Thyroid gland (tissue), 4 donors: ENCODE measurements at regions not wholly inside any gene's neighbourhood (a gene's known extent, or its start where the extent isn't known, plus 50 kb on each side); places are given as distances from the start of the nearest gene placed in this dataset.

Source experiments
- DNase-seq, 2 donors: peaks; one replicate each; pipeline ENCODE4 v3.0.0-alpha.2; 2019
- H3K27ac ChIP-seq, 3 donors: fragments of 200-600 bp; sonication (generic); 1 replicate in 2 of 3; 2 replicates in 1 of 3; pipeline ENCODE4 v1.5.1; 2016 to 2019; ENCODE audit warnings: mild to moderate bottlenecking in 1 of 3, moderate library complexity in 1 of 3
- H3K27me3 ChIP-seq: fragments of 200-600 bp; sonication (generic); one replicate; pipeline ENCODE4 v1.5.1; 2019
- H3K36me3 ChIP-seq, 2 donors: fragments of 200-600 bp; sonication (generic); one replicate each; pipeline ENCODE4 v1.5.1; 2016 to 2019
- H3K4me1 ChIP-seq, 2 donors: fragments of 200-600 bp; sonication (generic); one replicate each; pipeline ENCODE4 v1.5.1; 2017 to 2019
- H3K4me3 ChIP-seq, 3 donors: fragments of 200-600 bp; sonication (generic); replicated peaks in 1 of 3; 1 replicate in 2 of 3; 2 replicates in 1 of 3; pipeline ENCODE4 v1.5.1; 2016; ENCODE audit warnings: mild to moderate bottlenecking in 1 of 3
- H3K9me3 ChIP-seq: fragments of 200-600 bp; sonication (generic); one replicate; pipeline ENCODE4 v1.5.1; 2017
- POLR2A ChIP-seq, 2 donors: fragments of 450-650 bp; IDR thresholded peaks; one replicate each; pipeline ENCODE4 v1.6.1; 2017; ENCODE audit warnings: antibody characterized with exemption in 2 of 2, mild to moderate bottlenecking in 2 of 2, moderate library complexity in 1 of 2
- WGBS, 2 donors: methylation state at CpG; one replicate each; pipeline ENCODE4 v1.1.5; 2017; 5-methylcytosine and 5-hydroxymethylcytosine counted together
- intact Hi-C: fragments of 100-400 bp; cut with DNase I; formaldehyde crosslinking; loops from one replicate; pipeline ENCODE4 v1.15.1; 2023
- TF ChIP-seq, protein P1 (sequence below), 6 experiments: fragments of 200-600 bp in 3 of 6; fragments of 450-650 bp in 3 of 6; sonication (generic) in 3 of 6; IDR thresholded peaks; one replicate each; pipeline ENCODE4 v1.5.1; 2016 to 2019; ENCODE audit warnings: antibody characterized with exemption in 6 of 6, mild to moderate bottlenecking in 2 of 6, inconsistent platforms in 1 of 6, moderate library complexity in 1 of 6

DNA sequence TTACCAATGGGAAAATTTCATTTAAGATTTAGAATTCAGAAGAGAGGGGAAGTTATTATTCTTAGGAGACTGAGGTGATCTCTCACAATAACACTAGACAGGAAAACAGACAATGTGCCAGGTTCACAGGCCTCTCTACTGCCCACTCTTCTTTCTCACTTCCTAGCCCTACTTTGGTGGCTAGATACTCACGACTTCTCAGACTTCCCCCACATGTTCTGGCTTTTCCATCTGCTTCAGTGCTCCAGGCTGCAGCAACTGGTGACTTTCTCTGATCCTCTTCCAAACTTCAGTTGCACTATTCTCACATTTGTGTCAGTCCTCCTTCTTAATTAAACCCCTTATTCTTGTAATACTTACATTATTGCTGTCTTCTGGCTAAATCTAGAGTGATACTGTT lies 208.7 kb upstream of the KCTD3 start:
- TF ChIP-seq, protein P1, sequence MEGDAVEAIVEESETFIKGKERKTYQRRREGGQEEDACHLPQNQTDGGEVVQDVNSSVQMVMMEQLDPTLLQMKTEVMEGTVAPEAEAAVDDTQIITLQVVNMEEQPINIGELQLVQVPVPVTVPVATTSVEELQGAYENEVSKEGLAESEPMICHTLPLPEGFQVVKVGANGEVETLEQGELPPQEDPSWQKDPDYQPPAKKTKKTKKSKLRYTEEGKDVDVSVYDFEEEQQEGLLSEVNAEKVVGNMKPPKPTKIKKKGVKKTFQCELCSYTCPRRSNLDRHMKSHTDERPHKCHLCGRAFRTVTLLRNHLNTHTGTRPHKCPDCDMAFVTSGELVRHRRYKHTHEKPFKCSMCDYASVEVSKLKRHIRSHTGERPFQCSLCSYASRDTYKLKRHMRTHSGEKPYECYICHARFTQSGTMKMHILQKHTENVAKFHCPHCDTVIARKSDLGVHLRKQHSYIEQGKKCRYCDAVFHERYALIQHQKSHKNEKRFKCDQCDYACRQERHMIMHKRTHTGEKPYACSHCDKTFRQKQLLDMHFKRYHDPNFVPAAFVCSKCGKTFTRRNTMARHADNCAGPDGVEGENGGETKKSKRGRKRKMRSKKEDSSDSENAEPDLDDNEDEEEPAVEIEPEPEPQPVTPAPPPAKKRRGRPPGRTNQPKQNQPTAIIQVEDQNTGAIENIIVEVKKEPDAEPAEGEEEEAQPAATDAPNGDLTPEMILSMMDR (IDR thresholded peaks at IDR 0.05): no peak
- no peak for TF ChIP-seq POLR2A (IDR thresholded peaks at IDR 0.05)
- intact Hi-C loops: no loop called here

DNA sequence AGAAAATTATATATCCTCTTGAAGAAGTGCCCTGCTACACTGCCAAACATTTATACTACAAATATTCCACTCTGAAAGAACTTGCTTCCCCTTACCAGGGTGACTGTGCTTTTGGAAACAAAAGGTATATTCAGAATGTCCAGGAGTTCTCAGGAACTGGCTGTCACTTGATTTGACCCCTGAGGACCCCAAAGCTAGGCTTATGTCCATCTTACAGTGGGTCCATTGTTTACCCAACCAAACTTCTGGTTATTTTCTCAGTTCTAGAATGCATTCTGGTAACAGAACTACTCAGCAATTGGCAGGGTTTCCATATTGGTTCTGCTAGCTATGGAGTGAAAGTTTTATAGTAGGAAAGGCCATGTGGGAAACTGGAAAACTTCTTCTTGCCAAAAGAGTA lies 207.1 kb upstream of the KCTD3 start:
- H3K36me3 ChIP-seq: no peaks in the 10 kb centered on the region
- intact Hi-C loops: no loop called here
- H3K9me3 ChIP-seq: no peaks in the 10 kb centered on the region
- H3K4me3 ChIP-seq: no peak overlapping the region
- H3K4me1 ChIP-seq: no peaks in the 10 kb centered on the region
- no peaks in the 10 kb centered on the region for H3K27me3 ChIP-seq
- TF ChIP-seq, protein P1 (IDR thresholded peaks at IDR 0.05): no peak
- TF ChIP-seq POLR2A (IDR thresholded peaks at IDR 0.05): no peak
- no peak for DNase-seq
- H3K27ac ChIP-seq: no peak overlapping the region

More for the DNA sequence above, 208.7 kb upstream of the KCTD3 start:
- Histone ChIP-seq H3K27me3 (no peaks in the 10 kb centered on the region), H3K4me3 (no peak overlapping the region), H3K4me1 (no peaks in the 10 kb centered on the region), H3K36me3 (no peaks in the 10 kb centered on the region), H3K27ac (no peak overlapping the region), H3K9me3 (no peaks in the 10 kb centered on the region)
- 51 to 62% methylated on average over 1 of the region's 1 CpG for WGBS, 2 donors
- DNase-seq: no peak

DNA sequence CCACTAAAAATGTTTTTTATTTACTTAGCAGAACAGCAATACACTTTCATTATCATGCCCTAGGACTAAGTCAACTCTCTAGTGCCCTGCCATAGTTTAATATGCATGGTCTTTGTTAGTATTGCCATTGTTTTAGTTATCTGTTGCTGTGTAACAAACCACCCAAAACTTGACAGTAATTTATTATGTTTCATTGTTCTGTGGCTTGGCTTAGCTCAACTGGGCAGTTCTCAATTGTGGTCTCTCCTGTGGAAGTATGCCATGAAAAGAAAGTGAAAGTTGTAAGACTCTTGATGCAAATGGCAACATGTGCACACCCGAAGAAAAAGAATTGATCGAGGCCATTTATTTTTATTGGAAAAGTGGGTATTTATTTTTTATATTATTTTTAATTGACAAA lies 206.3 kb upstream of the KCTD3 start:
- Histone ChIP-seq H3K4me1 (no peaks in the 10 kb centered on the region), H3K4me3 (no peak overlapping the region), H3K36me3 (no peaks in the 10 kb centered on the region), H3K27me3 (no peaks in the 10 kb centered on the region), H3K27ac (no peak overlapping the region), H3K9me3 (no peaks in the 10 kb centered on the region)
- 90 to 94% methylated on average over 2 of the region's 2 CpGs for whole genome bisulfite sequencing, 2 donors
- TF ChIP-seq, protein P1 (IDR thresholded peaks at IDR 0.05): no peak
- TF ChIP-seq POLR2A (IDR thresholded peaks at IDR 0.05): no peak
- no peak for DNase-seq
- intact Hi-C loops: no loop called here

DNA sequence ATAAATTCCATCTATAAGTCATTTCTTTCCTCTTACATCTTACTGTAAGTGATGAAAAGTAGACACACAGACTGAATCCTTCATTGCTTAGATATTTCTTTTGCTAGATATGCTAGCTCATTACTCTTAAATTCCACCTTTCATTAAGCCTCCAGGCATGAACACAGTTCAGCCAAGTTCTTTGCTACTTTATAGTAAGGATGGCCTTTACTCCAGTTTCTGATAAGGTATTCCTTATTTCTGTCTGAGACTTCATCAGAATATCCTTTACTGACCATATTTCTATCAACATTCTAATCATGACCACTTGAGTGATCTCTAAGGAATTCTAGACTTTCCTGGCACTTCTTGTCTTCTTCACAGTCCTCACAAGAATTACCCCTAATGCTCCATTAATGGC lies 191.7 kb upstream of the KCTD3 start:
- Histone ChIP-seq H3K9me3 (no peaks in the 10 kb centered on the region), H3K36me3 (no peaks in the 10 kb centered on the region), H3K27me3 (no peaks in the 10 kb centered on the region), H3K4me1 (no peaks in the 10 kb centered on the region), H3K4me3 (no peak overlapping the region), H3K27ac (no peak overlapping the region)
- no peak for DNase-seq
- intact Hi-C loops: no loop called here
- TF ChIP-seq, protein P1 (IDR thresholded peaks at IDR 0.05): no peak
- no peak for TF ChIP-seq POLR2A (IDR thresholded peaks at IDR 0.05)

GRCh38 chr1:215376544-215377264 lies 190.4 kb upstream of the KCTD3 start:
- no peak overlapping the region for H3K4me3 ChIP-seq
- WGBS, 2 donors: 68 to 83% methylated on average over 2 of the region's 2 CpGs
- no peak overlapping the region for H3K27ac ChIP-seq
- no peaks in the 10 kb centered on the region for H3K4me1 ChIP-seq
- intact Hi-C loops: no loop called here
- no peaks in the 10 kb centered on the region for H3K27me3 ChIP-seq
- H3K36me3 ChIP-seq: no peaks in the 10 kb centered on the region
- DNase-seq: no peak
- TF ChIP-seq POLR2A (IDR thresholded peaks at IDR 0.05): no peak
- TF ChIP-seq, protein P1 (IDR thresholded peaks at IDR 0.05): no peak
- no peaks in the 10 kb centered on the region for H3K9me3 ChIP-seq
